Endothelial cell of umbilical vein (primary cell): ENCODE measurements at regions not wholly inside any gene's neighbourhood (a gene's known extent, or its start where the extent isn't known, plus 50 kb on each side); places are given as distances from the start of the nearest gene placed in this dataset.

ENCODE experiments used
- BruUV-seq: library from RNA; stranded (reverse); fragments of 400-500 nt; replicated peaks from 2 replicates; lab custom pipeline; 2021; lab: Mats Ljungman, UMichigan
- CTCF ChIA-PET: fragments of 300-600, 350-600 bp; sonication (Branson Sonifier 250); formaldehyde crosslinking; loops from one replicate; lab custom pipeline; 2021; ENCODE audit warnings: antibody characterized with exemption, inconsistent platforms; lab: Charles Lee
- POLR2A ChIA-PET: fragments of 300-600, 350-600 bp; sonication (Branson Sonifier 250); formaldehyde crosslinking; loops from one replicate; lab custom pipeline; 2021; ENCODE audit warnings: antibody characterized with exemption, inconsistent platforms; lab: Charles Lee
- DNase-seq: peaks from one replicate; pipeline ENCODE4 v3.0.0-alpha.2; 2011; ENCODE audit warnings: low read depth, low spot score
- FAIRE-seq: peaks from 2 replicates; lab custom pipeline; 2011; peaks lifted over from hg19 to GRCh38; lab: Jason Lieb, UNC
- H2AFZ ChIP-seq: 2 replicates; pipeline ENCODE4 v1.6.0; 2012; ENCODE audit warnings: low read depth, low read length, control low read depth, inconsistent platforms
- H3K27ac ChIP-seq: 2 replicates; pipeline ENCODE4 v1.5.1; 2011; ENCODE audit warnings: low read depth, mild to moderate bottlenecking, control low read depth, low read length, moderate library complexity; ENCODE audit not compliant: insufficient read depth
- H3K27me3 ChIP-seq, 2 experiments: 2 replicates each; pipeline versions ENCODE4 v1.6.0 to v1.6.1; 2011; ENCODE audit warnings: low read length in 2 of 2, mixed read lengths in 1 of 2; ENCODE audit not compliant: control insufficient read depth in 2 of 2, insufficient read depth in 2 of 2
- H3K36me3 ChIP-seq, 2 experiments: 2 replicates in 1 of 2; 3 replicates in 1 of 2; pipeline ENCODE4 v1.5.1; 2011; ENCODE audit warnings: low read length in 2 of 2, mild to moderate bottlenecking in 1 of 2, moderate library complexity in 1 of 2; ENCODE audit not compliant: control insufficient read depth in 2 of 2, insufficient read depth in 2 of 2; ENCODE audit errors: extremely low read depth in 1 of 2
- H3K4me1 ChIP-seq: 3 replicates; pipeline ENCODE4 v1.5.1; 2011; ENCODE audit warnings: mild to moderate bottlenecking, low read length; ENCODE audit not compliant: control insufficient read depth, insufficient read depth; ENCODE audit errors: extremely low read depth
- H3K4me2 ChIP-seq: 2 replicates; pipeline ENCODE4 v1.6.1; 2011; ENCODE audit warnings: low read length, control low read depth, mixed read lengths; ENCODE audit not compliant: insufficient read depth
- H3K4me3 ChIP-seq, 3 experiments: fragments of 200-600 bp in 1 of 3; sonication (generic), shearing (Covaris generic) in 1 of 3; replicated peaks in 1 of 3; 2 replicates each; pipeline ENCODE4 v1.5.1; 2011 to 2016; ENCODE audit warnings: control low read depth in 3 of 3, low read length in 3 of 3, mild to moderate bottlenecking in 2 of 3, inconsistent platforms in 1 of 3, low read depth in 1 of 3, moderate library complexity in 1 of 3; ENCODE audit not compliant: insufficient read depth in 1 of 3
- H3K79me2 ChIP-seq: 2 replicates; pipeline ENCODE4 v1.6.0; 2012; ENCODE audit warnings: low read length, inconsistent platforms; ENCODE audit not compliant: control insufficient read depth, insufficient read depth
- H3K9ac ChIP-seq: replicated peaks from 2 replicates; pipeline ENCODE3; 2011; ENCODE audit warnings: low read length, control low read depth; ENCODE audit not compliant: insufficient read depth; ENCODE audit errors: extremely low read depth
- H3K9me1 ChIP-seq: replicated peaks from 3 replicates; pipeline ENCODE4 v1.6.0; 2011; ENCODE audit warnings: mild to moderate bottlenecking, low read length; ENCODE audit not compliant: control insufficient read depth, insufficient read depth; ENCODE audit errors: extremely low read depth
- H3K9me3 ChIP-seq: replicated peaks from 2 replicates; pipeline ENCODE4 v1.5.1; 2012; ENCODE audit warnings: low read length, inconsistent platforms; ENCODE audit not compliant: control insufficient read depth, insufficient read depth
- H4K20me1 ChIP-seq: replicated peaks from 2 replicates; pipeline ENCODE3; 2011; ENCODE audit warnings: mild to moderate bottlenecking, low read length; ENCODE audit not compliant: control insufficient read depth, insufficient read depth; ENCODE audit errors: extremely low read depth
- EZH2 ChIP-seq: IDR thresholded peaks from 2 replicates; pipeline ENCODE4 v1.6.1; 2012; ENCODE audit warnings: borderline replicate concordance, low read depth, mild to moderate bottlenecking, moderate library complexity, low read length, inconsistent platforms; ENCODE audit not compliant: severe bottlenecking
- FOS ChIP-seq: IDR thresholded peaks from 2 replicates; pipeline ENCODE4 v1.6.1; 2011; ENCODE audit warnings: mild to moderate bottlenecking, low read length, moderate library complexity, borderline replicate concordance; ENCODE audit not compliant: insufficient read depth
- GATA2 ChIP-seq: IDR thresholded peaks from 2 replicates; pipeline ENCODE4 v1.7.0; 2011; ENCODE audit warnings: low read depth, mild to moderate bottlenecking, moderate library complexity, mixed read lengths, low read length; ENCODE audit not compliant: insufficient read length, insufficient read depth
- JUN ChIP-seq: IDR thresholded peaks from 2 replicates; pipeline ENCODE4 v1.6.1; 2011; ENCODE audit warnings: borderline replicate concordance, low read depth; ENCODE audit not compliant: insufficient read length, insufficient read depth
- MAX ChIP-seq: IDR thresholded peaks from 2 replicates; pipeline ENCODE4 v1.6.1; 2011; ENCODE audit not compliant: insufficient read depth, insufficient read length
- MYC ChIP-seq: IDR thresholded peaks from one replicate; pipeline ENCODE4 v1.6.1; 2011; ENCODE audit warnings: mild to moderate bottlenecking, low read depth, low read length
- POLR2A ChIP-seq: IDR thresholded peaks from 2 replicates; pipeline ENCODE4 v1.6.1; 2012; ENCODE audit warnings: low read depth, mild to moderate bottlenecking, control low read depth, low read length
- POLR2AphosphoS5 ChIP-seq: IDR thresholded peaks from 2 replicates; pipeline ENCODE4 v1.6.1; 2012; ENCODE audit warnings: low read depth, mild to moderate bottlenecking, control low read depth, low read length, moderate library complexity; ENCODE audit not compliant: insufficient read depth
- dilution Hi-C: fragments of 300-500 bp; cut with MboI; formaldehyde crosslinking; loops from one replicate; pipeline ENCODE4 v1.15.0; 2019; ENCODE audit warnings: low sequenced_read_pairs; ENCODE audit not compliant: extremely low pct_ligation_motif_present
- intact Hi-C: fragments of 100-400 bp; cut with micrococcal nuclease; formaldehyde crosslinking; loops from one replicate; pipeline ENCODE4 v1.10.0; 2022
- TF ChIP-seq, protein P1 (sequence below), 2 donors: IDR thresholded peaks; 1 replicate in 1 of 2; 2 replicates in 1 of 2; pipeline ENCODE4 v1.5.1; 2011; ENCODE audit warnings: low read length in 2 of 2, mild to moderate bottlenecking in 2 of 2, moderate library complexity in 2 of 2, control low read depth in 1 of 2, inconsistent platforms in 1 of 2, low read depth in 1 of 2; ENCODE audit not compliant: insufficient read depth in 1 of 2; ENCODE audit errors: extremely low read depth in 1 of 2

GRCh38 chr10:26939290-26939961 is 78.7 kb upstream of the ABI1 start:
- Histone ChIP-seq H3K4me2 (no peak overlapping the region), H3K27me3 (no peaks in the 10 kb centered on the region), H3K9me3 (no peaks in the 10 kb centered on the region), H4K20me1 (no peaks in the 10 kb centered on the region), H3K9me1 (no peaks in the 10 kb centered on the region), H3K9ac (no peak overlapping the region), H2AFZ (no peak overlapping the region), H3K4me1 (no peaks in the 10 kb centered on the region), H3K36me3 (no peaks in the 10 kb centered on the region), H3K4me3 (no peak overlapping the region), H3K79me2 (no peaks in the 10 kb centered on the region), H3K27ac (no peak overlapping the region)
- ChIA-PET CTCF (no interaction called here), POLR2A (no interaction called here)
- no peak for FAIRE-seq
- no TSS peak for BruUV-seq
- dilution Hi-C loops, result no loop called here
- TF ChIP-seq, protein P1, sequence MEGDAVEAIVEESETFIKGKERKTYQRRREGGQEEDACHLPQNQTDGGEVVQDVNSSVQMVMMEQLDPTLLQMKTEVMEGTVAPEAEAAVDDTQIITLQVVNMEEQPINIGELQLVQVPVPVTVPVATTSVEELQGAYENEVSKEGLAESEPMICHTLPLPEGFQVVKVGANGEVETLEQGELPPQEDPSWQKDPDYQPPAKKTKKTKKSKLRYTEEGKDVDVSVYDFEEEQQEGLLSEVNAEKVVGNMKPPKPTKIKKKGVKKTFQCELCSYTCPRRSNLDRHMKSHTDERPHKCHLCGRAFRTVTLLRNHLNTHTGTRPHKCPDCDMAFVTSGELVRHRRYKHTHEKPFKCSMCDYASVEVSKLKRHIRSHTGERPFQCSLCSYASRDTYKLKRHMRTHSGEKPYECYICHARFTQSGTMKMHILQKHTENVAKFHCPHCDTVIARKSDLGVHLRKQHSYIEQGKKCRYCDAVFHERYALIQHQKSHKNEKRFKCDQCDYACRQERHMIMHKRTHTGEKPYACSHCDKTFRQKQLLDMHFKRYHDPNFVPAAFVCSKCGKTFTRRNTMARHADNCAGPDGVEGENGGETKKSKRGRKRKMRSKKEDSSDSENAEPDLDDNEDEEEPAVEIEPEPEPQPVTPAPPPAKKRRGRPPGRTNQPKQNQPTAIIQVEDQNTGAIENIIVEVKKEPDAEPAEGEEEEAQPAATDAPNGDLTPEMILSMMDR (IDR thresholded peaks at IDR 0.05; ENCODE audit: extremely low read depth in 1 of 2, insufficient read depth in 1 of 2, low read depth in 1 of 2, low read length in 2 of 2), result no peak
- no peak for TF ChIP-seq POLR2A
- no peak for TF ChIP-seq MAX
- TF ChIP-seq POLR2AphosphoS5, result no peak
- no peak for TF ChIP-seq FOS
- no peak for TF ChIP-seq GATA2
- TF ChIP-seq JUN, result no peak
- no peak for TF ChIP-seq MYC
- TF ChIP-seq EZH2, result no peak
- DNase-seq, result no peak
- intact Hi-C loops, result no loop called here
